ENCODE measurements at regions not wholly inside any gene's neighbourhood (a gene's known extent, or its start where the extent isn't known, plus 50 kb on each side); places are given as distances from the start of the nearest gene placed in this dataset.

DNA sequence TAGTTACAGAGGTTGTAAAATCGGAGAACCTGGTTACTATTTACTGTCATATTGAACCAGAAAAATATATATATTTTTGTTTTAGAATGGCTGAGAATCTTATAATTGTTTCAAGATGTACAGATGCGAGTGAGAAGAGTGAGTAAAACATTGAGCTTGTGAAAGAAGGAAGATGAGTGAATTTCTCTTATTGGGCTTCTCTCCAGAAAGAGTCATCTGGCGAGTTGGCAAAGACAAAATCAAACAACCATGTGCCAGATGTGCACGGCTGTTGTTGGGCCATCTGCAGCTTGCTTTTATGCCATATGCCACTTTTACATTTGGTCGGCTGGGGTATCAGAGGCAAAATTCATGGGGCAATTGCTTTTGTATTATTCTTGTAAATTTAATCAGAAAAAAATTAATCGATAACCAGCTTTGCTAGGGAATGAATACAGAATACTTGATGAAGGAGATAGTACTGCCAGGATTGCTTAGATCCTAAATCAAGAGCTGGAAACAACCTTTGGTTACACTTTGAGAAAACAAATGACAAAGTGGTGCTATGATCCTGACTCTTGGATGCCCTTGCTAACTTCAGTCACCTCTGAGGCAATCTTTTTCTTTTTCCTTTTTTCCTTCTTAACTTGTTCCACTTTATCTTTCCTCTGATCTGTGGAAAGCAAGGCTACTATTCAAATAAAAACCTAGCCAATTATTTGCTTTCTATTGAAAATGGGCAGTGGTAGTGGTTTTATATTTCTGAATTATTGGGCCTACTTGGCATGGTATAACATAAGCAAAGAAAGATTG lies 97.1 kb upstream of the GRIK2 start:
- no peak overlapping the region for H3K4me3 ChIP-seq
- H3K9me3 ChIP-seq, result no peaks in the 10 kb centered on the region
- H3K36me3 ChIP-seq, result no peaks in the 10 kb centered on the region
- TF ChIP-seq CTCF (IDR thresholded peaks at IDR 0.05), result no peak
- no peak for TF ChIP-seq POLR2A (IDR thresholded peaks at IDR 0.05)
- intact Hi-C loops (cut with DNase I), result no loop called here
- H3K27ac ChIP-seq, result no peak overlapping the region
- WGBS, 4 donors, result 70 to 79% (median 71%) methylated on average over 6 of the region's 6 CpGs
- no peaks in the 10 kb centered on the region for H3K4me1 ChIP-seq
- ATAC-seq (no peak), DNase-seq (no peak)
- no peaks in the 10 kb centered on the region for H3K27me3 ChIP-seq

DNA sequence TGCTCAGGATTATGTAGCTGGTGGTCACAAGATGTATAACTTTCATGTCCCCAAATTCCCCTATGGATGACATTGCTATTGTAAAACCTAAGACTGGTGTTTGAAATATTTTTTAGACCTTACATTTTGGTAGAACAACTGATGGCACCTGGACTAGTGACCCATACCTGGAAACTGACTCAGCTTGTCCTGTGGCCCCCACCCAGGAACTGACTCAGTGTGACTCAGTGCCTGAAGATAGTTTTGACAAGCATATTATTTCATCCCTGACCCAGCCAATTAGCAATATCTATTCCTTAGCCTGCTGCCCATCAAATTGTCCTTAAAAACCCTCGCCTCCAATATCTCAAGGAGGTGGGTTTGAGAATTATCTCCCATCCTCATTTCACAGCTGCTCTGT lies 90.9 kb upstream of the GRIK2 start:
- intact Hi-C loops (cut with DNase I), result no loop called here
- DNase-seq (no peak), ATAC-seq (no peak)
- TF ChIP-seq POLR2A (IDR thresholded peaks at IDR 0.05) (no peak), CTCF (IDR thresholded peaks at IDR 0.05) (no peak)
- Histone ChIP-seq H3K36me3 (no peaks in the 10 kb centered on the region), H3K27ac (no peak overlapping the region), H3K4me1 (no peaks in the 10 kb centered on the region), H3K9me3 (peaks cover 0 to 17% (median 3%) of the 10 kb centered on the region in 12 donors), H3K27me3 (no peaks in the 10 kb centered on the region), H3K4me3 (no peak overlapping the region)
- 65 to 77% (median 70%) methylated on average over 1 of the region's 1 CpG for WGBS, 4 donors

DNA sequence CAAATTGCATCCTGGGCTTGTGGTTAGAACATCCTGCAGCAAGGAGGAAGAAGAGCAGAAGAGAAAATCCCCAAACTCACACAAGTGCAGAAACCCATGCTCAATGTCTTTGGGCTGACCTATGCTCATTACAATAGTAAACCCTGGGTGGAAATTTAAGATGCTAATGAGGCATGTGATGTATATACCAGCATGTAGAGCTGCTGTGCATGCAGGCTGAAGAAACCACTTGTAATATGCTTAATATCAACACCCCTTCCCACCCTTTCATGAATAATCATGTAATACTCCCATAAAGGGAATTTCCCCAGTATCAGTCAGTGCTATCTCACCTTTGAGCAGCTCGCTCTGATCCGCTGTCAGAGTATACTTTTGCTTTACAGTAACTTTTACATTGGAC lies 90.0 kb upstream of the GRIK2 start:
- WGBS, 4 donors, result 83 to 89% (median 89%) methylated on average over 2 of the region's 2 CpGs
- Histone ChIP-seq H3K4me1 (no peaks in the 10 kb centered on the region), H3K27ac (no peak overlapping the region), H3K9me3 (peaks cover 0 to 17% (median 3%) of the 10 kb centered on the region in 12 donors), H3K36me3 (no peaks in the 10 kb centered on the region), H3K27me3 (no peaks in the 10 kb centered on the region), H3K4me3 (no peak overlapping the region)
- no peak for DNase-seq
- TF ChIP-seq POLR2A (IDR thresholded peaks at IDR 0.05), result no peak
- TF ChIP-seq CTCF (IDR thresholded peaks at IDR 0.05), result no peak
- intact Hi-C loops (cut with DNase I), result no loop called here
- no peak for ATAC-seq

DNA sequence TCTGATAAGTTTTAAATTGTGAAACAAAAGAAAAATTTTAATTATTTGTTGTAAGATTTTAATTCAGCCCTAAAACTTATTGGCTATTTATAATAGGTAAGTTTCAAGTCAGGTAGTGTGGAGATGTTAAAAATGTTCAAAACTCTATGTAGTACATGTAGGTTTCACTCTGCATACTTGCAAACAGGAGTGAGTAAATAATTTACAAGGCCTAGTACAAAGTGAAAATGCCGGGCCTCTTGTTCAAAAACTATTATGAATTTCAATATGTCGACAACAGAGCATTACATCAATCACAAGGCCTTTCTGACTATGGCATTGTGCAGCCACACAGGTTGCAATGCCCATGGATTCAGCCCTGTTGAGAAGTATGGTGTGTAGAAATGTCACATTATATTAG lies 80.9 kb upstream of the GRIK2 start:
- H3K27me3 ChIP-seq, result no peaks in the 10 kb centered on the region
- no peak overlapping the region for H3K4me3 ChIP-seq
- WGBS, 4 donors, result 71 to 84% (median 72%) methylated on average over 2 of the region's 2 CpGs
- ATAC-seq (no peak), DNase-seq (no peak)
- H3K9me3 ChIP-seq, result no peaks in the 10 kb centered on the region
- no peaks in the 10 kb centered on the region for H3K4me1 ChIP-seq
- intact Hi-C loops (cut with DNase I), result no loop called here
- H3K27ac ChIP-seq, result no peak overlapping the region
- H3K36me3 ChIP-seq, result no peaks in the 10 kb centered on the region
- TF ChIP-seq CTCF (IDR thresholded peaks at IDR 0.05) (no peak), POLR2A (IDR thresholded peaks at IDR 0.05) (no peak)

Data from heart left ventricle (tissue), 16 donors.